ENCODE measurements at regions not wholly inside any gene's neighbourhood (a gene's known extent, or its start where the extent isn't known, plus 50 kb on each side); places are given as distances from the start of the nearest gene placed in this dataset.

DNA sequence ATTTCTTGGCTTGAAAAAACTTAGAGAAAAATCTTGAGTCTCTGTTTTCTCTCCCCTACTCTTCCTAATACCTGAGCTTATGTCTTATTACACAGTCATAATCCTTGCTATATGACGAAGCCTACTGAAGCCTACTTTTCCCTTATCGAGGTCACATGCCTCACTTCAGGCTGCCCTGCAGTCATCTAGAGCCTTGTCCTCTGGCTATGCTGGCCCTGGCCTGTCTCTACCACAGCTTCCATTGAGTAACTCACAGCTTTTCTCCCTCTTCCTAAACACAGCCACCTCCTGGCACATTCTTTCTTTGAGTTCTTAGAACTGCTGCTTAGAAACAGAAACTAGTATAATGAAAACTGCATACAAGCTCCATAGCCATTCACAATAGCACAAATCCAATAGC, 1698.3 kb downstream of the STIM2 start:
- Mint-ChIP-seq H3K4me1 (ENCODE audit: unreplicated experiment) (peaks cover 4% of the 10 kb centered on the region), H3K27ac (no peak overlapping the region), H3K9me3 (peaks cover 5% of the 10 kb centered on the region), H3K27me3 (no peaks in the 10 kb centered on the region), H3K36me3 (no peaks in the 10 kb centered on the region), H3K4me3 (no peak overlapping the region)
- no peak for DNase-seq (ENCODE audit: extremely low spot score, unreplicated experiment)
- TF ChIP-seq, protein P1, sequence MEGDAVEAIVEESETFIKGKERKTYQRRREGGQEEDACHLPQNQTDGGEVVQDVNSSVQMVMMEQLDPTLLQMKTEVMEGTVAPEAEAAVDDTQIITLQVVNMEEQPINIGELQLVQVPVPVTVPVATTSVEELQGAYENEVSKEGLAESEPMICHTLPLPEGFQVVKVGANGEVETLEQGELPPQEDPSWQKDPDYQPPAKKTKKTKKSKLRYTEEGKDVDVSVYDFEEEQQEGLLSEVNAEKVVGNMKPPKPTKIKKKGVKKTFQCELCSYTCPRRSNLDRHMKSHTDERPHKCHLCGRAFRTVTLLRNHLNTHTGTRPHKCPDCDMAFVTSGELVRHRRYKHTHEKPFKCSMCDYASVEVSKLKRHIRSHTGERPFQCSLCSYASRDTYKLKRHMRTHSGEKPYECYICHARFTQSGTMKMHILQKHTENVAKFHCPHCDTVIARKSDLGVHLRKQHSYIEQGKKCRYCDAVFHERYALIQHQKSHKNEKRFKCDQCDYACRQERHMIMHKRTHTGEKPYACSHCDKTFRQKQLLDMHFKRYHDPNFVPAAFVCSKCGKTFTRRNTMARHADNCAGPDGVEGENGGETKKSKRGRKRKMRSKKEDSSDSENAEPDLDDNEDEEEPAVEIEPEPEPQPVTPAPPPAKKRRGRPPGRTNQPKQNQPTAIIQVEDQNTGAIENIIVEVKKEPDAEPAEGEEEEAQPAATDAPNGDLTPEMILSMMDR (conservative IDR thresholded peaks at IDR 0.05), result no peak

DNA sequence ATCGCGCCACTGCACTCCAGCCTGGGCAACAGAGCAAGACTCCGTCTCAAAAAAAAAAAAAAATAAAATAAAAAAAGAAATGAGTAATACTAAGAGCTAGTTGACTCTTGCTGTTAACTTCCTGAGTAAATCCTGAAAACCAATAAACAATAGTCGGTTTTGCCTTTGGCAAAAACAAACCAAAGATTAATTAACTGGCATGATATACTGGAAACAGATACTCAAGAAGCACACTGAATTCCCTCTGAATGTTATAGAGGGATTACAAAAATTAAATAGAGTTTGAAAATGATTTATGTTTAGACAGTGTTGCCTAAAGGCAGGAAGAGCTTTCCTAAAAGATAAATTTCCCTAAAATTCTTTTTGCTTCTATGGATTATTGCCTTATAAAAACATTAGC, 1702.3 kb downstream of the STIM2 start:
- H3K27ac Mint-ChIP-seq, result no peak overlapping the region
- TF ChIP-seq, protein P1 (conservative IDR thresholded peaks at IDR 0.05), result no peak
- H3K4me1 Mint-ChIP-seq (ENCODE audit: unreplicated experiment), result peaks cover 4% of the 10 kb centered on the region
- H3K27me3 Mint-ChIP-seq, result no peaks in the 10 kb centered on the region
- peaks cover 10% of the 10 kb centered on the region for H3K9me3 Mint-ChIP-seq
- no peak overlapping the region for H3K4me3 Mint-ChIP-seq
- H3K36me3 Mint-ChIP-seq, result no peaks in the 10 kb centered on the region
- no peak for DNase-seq (ENCODE audit: extremely low spot score, unreplicated experiment)

DNA sequence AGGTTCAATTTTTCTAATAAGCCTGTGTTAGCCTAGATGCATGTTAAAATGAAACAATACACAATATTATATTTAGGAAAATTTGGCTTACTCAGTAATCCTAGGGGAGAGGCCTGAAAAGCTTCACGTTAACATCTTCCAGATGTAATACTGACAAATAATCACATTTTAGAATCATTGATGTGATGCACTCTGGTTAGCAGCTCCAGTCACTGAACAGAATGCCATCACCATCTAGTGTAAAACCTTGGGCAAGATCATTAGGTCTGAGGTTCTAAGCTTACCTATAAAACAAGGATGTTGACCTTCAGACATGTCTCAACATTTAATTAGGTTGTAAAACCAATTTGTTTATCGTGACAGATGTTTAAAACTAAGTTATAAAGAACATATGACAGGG, 1704.8 kb downstream of the STIM2 start:
- DNase-seq (ENCODE audit: extremely low spot score, unreplicated experiment), result no peak
- H3K36me3 Mint-ChIP-seq, result no peaks in the 10 kb centered on the region
- no peak overlapping the region for H3K4me3 Mint-ChIP-seq
- no peaks in the 10 kb centered on the region for H3K4me1 Mint-ChIP-seq (ENCODE audit: unreplicated experiment)
- TF ChIP-seq, protein P1 (conservative IDR thresholded peaks at IDR 0.05), result no peak
- H3K9me3 Mint-ChIP-seq, result peaks cover 27% of the 10 kb centered on the region
- no peaks in the 10 kb centered on the region for H3K27me3 Mint-ChIP-seq
- no peak overlapping the region for H3K27ac Mint-ChIP-seq

DNA sequence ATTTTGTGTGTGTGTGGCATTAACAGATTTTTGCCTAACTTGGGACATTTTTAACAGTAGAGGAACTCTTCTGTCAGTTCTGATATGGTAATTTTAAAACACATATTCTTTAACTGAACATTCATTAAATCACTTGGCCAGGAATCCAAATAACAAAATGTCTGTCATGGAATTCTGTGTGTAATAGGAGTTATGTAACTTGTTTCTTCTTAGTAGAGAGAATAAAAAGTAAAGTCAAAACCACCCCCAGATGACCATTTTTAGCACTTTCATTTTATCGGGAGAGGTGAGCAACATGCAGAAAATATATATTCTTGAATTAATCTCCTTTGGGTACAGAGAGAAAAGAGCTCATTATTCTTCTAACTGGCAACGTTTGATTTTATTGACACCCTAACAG, 1740.3 kb downstream of the STIM2 start:
- Mint-ChIP-seq H3K36me3 (no peaks in the 10 kb centered on the region), H3K4me1 (ENCODE audit: unreplicated experiment) (no peaks in the 10 kb centered on the region), H3K9me3 (no peaks in the 10 kb centered on the region), H3K27me3 (no peaks in the 10 kb centered on the region), H3K4me3 (no peak overlapping the region), H3K27ac (no peak overlapping the region)
- DNase-seq (ENCODE audit: extremely low spot score, unreplicated experiment), result no peak
- TF ChIP-seq, protein P1 (conservative IDR thresholded peaks at IDR 0.05), result no peak

DNA sequence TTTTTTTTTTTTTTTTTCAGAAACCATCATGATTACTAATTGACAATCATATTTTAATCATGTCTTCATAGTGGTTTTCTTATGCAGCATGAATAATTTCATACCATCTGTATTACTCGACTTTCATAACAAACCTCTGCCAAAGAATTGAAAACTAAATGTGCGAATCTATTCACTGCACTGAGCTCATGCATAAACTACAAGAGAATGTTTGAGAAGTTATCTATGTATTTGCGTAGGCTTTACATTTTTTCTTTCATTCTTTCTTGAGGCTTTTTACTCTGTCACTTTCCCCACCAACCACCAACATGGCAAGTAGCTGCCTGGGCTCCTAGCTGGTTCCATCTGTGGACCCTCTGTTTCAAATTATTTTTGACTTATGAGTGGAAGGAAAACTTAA, 1761.0 kb downstream of the STIM2 start:
- no peaks in the 10 kb centered on the region for H3K9me3 Mint-ChIP-seq
- TF ChIP-seq, protein P1 (conservative IDR thresholded peaks at IDR 0.05), result no peak
- no peak overlapping the region for H3K27ac Mint-ChIP-seq
- H3K4me1 Mint-ChIP-seq (ENCODE audit: unreplicated experiment), result no peaks in the 10 kb centered on the region
- H3K4me3 Mint-ChIP-seq, result no peak overlapping the region
- no peak for DNase-seq (ENCODE audit: extremely low spot score, unreplicated experiment)
- H3K27me3 Mint-ChIP-seq, result no peaks in the 10 kb centered on the region
- no peaks in the 10 kb centered on the region for H3K36me3 Mint-ChIP-seq

DNA sequence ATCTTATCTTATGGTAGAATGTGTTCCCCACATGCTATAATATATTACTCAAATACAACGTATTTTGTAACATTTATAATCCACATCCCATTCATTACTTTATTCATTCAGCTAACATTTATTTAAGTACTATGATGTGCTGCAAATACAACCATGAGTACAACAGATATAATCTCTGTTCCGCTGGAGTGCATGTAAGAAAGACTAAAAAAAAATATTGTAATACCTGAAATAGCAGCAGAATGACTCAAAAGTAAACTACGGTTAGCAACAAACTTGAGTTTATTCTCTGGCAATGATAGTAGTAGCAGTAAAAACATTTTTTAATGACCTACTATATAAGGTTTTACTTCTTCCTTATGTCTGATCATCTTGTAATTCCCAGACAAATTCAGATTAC, 1776.3 kb downstream of the STIM2 start:
- Mint-ChIP-seq H3K27me3 (no peaks in the 10 kb centered on the region), H3K4me1 (ENCODE audit: unreplicated experiment) (no peaks in the 10 kb centered on the region), H3K4me3 (no peak overlapping the region), H3K36me3 (no peaks in the 10 kb centered on the region), H3K9me3 (no peaks in the 10 kb centered on the region), H3K27ac (no peak overlapping the region)
- DNase-seq (ENCODE audit: extremely low spot score, unreplicated experiment), result no peak
- TF ChIP-seq, protein P1 (conservative IDR thresholded peaks at IDR 0.05), result no peak

Measured in type B pancreatic cell (in vitro differentiated cells).